Upper lobe of left lung (tissue), 4 donors: ENCODE measurements at regions not wholly inside any gene's neighbourhood (a gene's known extent, or its start where the extent isn't known, plus 50 kb on each side); places are given as distances from the start of the nearest gene placed in this dataset.
"Not testable (repeated sequence)": the region's sequence is repeated elsewhere in the genome, so short reads cannot be mapped to it uniquely, and the experiment has no call there.

Experiments used
- EP300 ChIP-seq, 4 donors: sonication (generic); formaldehyde crosslinking; IDR thresholded peaks; one replicate each; pipeline ENCODE4 v1.5.1; 2017; ENCODE audit warnings: antibody characterized with exemption in 4 of 4, control low read depth in 2 of 4
- POLR2A ChIP-seq, 4 donors: fragments of 450-650 bp; IDR thresholded peaks; one replicate each; pipeline ENCODE4 v1.5.1; 2016 to 2017; ENCODE audit warnings: antibody characterized with exemption in 4 of 4, mild to moderate bottlenecking in 2 of 4
- POLR2AphosphoS5 ChIP-seq, 2 donors: sonication (generic); formaldehyde crosslinking; IDR thresholded peaks; one replicate each; pipeline ENCODE4 v1.5.1; 2017; ENCODE audit warnings: antibody characterized with exemption in 2 of 2
- TF ChIP-seq, protein P1 (sequence below), 6 experiments: fragments of 450-650 bp in 4 of 6; fragments of 200-600 bp in 2 of 6; sonication (generic) in 2 of 6; IDR thresholded peaks; one replicate each; pipeline ENCODE4 v1.5.1; 2016 to 2019; ENCODE audit warnings: antibody characterized with exemption in 6 of 6

DNA sequence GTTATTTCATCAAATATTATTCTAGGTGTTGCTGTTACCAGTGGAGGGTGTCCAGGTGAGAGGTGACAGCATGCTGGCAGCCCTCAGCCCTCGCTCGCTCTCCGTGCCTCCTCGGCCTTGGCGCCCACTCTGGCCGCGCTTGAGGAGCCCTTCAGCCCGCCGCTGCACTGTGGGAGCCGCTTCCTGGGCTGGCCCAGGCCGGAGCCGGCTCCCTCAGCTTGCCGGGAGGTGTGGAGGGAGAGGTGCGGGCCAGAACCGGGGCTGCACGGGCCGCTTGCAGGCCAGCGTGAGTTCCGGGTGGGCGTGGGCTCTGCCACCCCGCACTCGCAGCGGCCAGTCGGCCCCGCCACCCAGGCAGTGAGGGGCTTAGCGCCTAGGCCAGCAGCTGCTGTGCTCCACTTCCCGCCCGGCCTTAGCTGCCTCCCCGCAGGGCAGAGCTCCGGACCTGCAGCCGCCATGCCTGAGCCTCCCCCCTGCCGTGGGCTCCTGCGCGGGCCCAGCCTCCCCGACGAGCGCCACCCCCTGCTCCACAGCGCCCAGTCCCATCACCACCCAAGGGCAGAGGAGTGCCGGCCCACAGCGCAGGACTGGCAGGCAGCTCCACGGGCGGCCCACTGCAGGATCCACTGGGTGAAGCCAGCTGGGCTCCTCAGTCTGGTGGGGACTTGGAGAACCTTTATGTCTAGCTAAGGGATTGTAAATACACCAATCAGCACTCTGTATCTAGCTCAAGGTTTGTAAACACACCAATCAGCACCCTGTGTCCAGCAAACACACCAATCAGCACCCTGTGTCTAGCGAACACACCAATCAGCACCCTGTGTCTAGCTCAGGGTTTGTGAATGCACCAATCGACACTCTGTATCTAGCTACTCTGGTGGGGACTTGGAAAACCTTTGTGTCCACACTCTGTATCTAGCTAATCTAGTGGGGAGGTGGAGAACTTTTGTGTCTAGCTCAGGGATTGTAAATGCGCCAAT lies 413.3 kb downstream of the HACE1 start:
- not testable (repeated sequence) for TF ChIP-seq POLR2AphosphoS5, EP300, POLR2A (IDR thresholded peaks at IDR 0.05)
- TF ChIP-seq, protein P1, sequence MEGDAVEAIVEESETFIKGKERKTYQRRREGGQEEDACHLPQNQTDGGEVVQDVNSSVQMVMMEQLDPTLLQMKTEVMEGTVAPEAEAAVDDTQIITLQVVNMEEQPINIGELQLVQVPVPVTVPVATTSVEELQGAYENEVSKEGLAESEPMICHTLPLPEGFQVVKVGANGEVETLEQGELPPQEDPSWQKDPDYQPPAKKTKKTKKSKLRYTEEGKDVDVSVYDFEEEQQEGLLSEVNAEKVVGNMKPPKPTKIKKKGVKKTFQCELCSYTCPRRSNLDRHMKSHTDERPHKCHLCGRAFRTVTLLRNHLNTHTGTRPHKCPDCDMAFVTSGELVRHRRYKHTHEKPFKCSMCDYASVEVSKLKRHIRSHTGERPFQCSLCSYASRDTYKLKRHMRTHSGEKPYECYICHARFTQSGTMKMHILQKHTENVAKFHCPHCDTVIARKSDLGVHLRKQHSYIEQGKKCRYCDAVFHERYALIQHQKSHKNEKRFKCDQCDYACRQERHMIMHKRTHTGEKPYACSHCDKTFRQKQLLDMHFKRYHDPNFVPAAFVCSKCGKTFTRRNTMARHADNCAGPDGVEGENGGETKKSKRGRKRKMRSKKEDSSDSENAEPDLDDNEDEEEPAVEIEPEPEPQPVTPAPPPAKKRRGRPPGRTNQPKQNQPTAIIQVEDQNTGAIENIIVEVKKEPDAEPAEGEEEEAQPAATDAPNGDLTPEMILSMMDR (IDR thresholded peaks at IDR 0.05) = not testable (repeated sequence)
